Uterus (tissue), 2 donors: ENCODE measurements at regions not wholly inside any gene's neighbourhood (a gene's known extent, or its start where the extent isn't known, plus 50 kb on each side); places are given as distances from the start of the nearest gene placed in this dataset.

Experiments
- CTCF ChIP-seq, 4 experiments: fragments of 200-600 bp in 2 of 4; fragments of 450-650 bp in 2 of 4; sonication (generic) in 2 of 4; IDR thresholded peaks; one replicate each; pipeline ENCODE4 v1.5.1; 2016 to 2019; ENCODE audit warnings: antibody characterized with exemption in 4 of 4, mild to moderate bottlenecking in 2 of 4, moderate library complexity in 1 of 4
- POLR2A ChIP-seq, 2 donors: fragments of 450-650 bp; IDR thresholded peaks; one replicate each; pipeline ENCODE4 v1.6.1; 2016; ENCODE audit warnings: antibody characterized with exemption in 2 of 2, mild to moderate bottlenecking in 1 of 2, moderate library complexity in 1 of 2

- TF ChIP-seq CTCF (IDR thresholded peaks at IDR 0.05) (no peak), POLR2A (IDR thresholded peaks at IDR 0.05) (no peak)
These were observed 676.8 kb upstream of the RAB6C start for GRCh38 chr2:129302561-129303183.
